Thyroid gland (tissue), 4 donors: ENCODE measurements at regions not wholly inside any gene's neighbourhood (a gene's known extent, or its start where the extent isn't known, plus 50 kb on each side); places are given as distances from the start of the nearest gene placed in this dataset.

Source experiments
- CTCF ChIP-seq, 6 experiments: fragments of 200-600 bp in 3 of 6; fragments of 450-650 bp in 3 of 6; sonication (generic) in 3 of 6; IDR thresholded peaks; one replicate each; pipeline ENCODE4 v1.5.1; 2016 to 2019; ENCODE audit warnings: antibody characterized with exemption in 6 of 6, mild to moderate bottlenecking in 2 of 6, inconsistent platforms in 1 of 6, moderate library complexity in 1 of 6
- POLR2A ChIP-seq, 2 donors: fragments of 450-650 bp; IDR thresholded peaks; one replicate each; pipeline ENCODE4 v1.6.1; 2017; ENCODE audit warnings: antibody characterized with exemption in 2 of 2, mild to moderate bottlenecking in 2 of 2, moderate library complexity in 1 of 2

GRCh38 chrX:22329783-22330182, 57.1 kb downstream of the CBLL2 start:
- TF ChIP-seq CTCF (IDR thresholded peaks at IDR 0.05), result no peak
- TF ChIP-seq POLR2A (IDR thresholded peaks at IDR 0.05), result no peak
